T47D (cell line): ENCODE measurements at regions not wholly inside any gene's neighbourhood (a gene's known extent, or its start where the extent isn't known, plus 50 kb on each side); places are given as distances from the start of the nearest gene placed in this dataset.
"Not testable (repeated sequence)": the region's sequence is repeated elsewhere in the genome, so short reads cannot be mapped to it uniquely, and the experiment has no call there.

Experiments used
- DNase-seq, 2 experiments: peaks; one replicate each; pipeline versions ENCODE4 v3.0.0 to v3.0.0-alpha.2; 2011 to 2012; ENCODE audit warnings: low read depth in 1 of 2, low spot score in 1 of 2
- JUND ChIP-seq: IDR thresholded peaks from 2 replicates; pipeline ENCODE4 v1.6.1; 2012; ENCODE audit warnings: low read depth
- in situ Hi-C: cut with HindIII; loops from 2 replicates; pipeline ENCODE4 v1.10.0; 2016; ENCODE audit warnings: low sequenced_read_pairs, low pct_unique_long_range_greater_than_20kb

DNA sequence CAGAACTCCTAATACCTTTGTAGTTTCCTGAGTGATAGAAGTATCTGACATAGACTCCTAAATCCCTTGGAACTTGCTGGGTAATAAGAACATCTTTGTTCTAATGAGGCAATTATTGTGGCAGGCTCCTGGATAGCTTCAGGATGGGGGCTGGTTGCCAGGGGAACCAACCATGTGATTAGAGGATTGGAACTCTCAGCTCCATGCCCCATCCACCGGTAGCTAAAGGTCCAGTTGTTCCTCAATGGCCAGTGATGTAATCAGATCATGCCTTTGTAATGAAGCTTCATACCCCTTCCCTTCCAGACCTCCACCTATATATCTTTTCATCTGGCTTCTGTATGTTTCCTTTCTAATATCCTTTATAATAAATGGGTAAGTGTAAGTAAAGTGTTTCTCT, 221.2 kb upstream of the ALCAM start:
- TF ChIP-seq JUND: no peak
- in situ Hi-C loops: no loop called here

GRCh38 chr3:105149197-105149596, 217.5 kb upstream of the ALCAM start:
- in situ Hi-C loops, DNase-seq: not testable (repeated sequence)

More for the DNA sequence above, 221.2 kb upstream of the ALCAM start:
- no peak for DNase-seq

- in situ Hi-C loops: no loop called here
- DNase-seq: no peak
- TF ChIP-seq JUND: no peak; the same call in 1 of the 2 replicates
These were observed 213.7 kb upstream of the ALCAM start for GRCh38 chr3:105152987-105153386.

DNA sequence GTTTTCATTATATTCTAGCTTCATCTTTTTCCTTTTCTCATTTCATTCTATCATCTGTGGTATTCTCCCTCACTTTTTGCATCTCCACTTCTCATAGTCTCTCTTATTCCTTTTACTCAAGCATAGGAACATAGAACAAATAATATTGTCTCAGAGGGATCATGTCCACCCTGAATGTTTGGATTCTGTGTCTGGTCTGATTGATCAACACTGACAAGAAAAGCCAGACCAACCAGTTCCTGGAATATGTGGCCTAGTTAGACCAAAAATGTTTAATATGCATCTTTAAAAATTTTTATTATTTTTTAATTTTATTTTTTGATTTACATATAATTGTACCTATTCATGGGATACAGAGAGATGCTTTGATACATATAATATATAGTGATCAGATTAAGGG, 212.0 kb upstream of the ALCAM start:
- no peak for TF ChIP-seq JUND
- in situ Hi-C loops: no loop called here
- DNase-seq: peak in 1 of 2 experiments; percentile 78

GRCh38 chr3:105157067-105157765, 209.5 kb upstream of the ALCAM start:
- no peak for TF ChIP-seq JUND
- in situ Hi-C loops: no loop called here
- DNase-seq: no peak

DNA sequence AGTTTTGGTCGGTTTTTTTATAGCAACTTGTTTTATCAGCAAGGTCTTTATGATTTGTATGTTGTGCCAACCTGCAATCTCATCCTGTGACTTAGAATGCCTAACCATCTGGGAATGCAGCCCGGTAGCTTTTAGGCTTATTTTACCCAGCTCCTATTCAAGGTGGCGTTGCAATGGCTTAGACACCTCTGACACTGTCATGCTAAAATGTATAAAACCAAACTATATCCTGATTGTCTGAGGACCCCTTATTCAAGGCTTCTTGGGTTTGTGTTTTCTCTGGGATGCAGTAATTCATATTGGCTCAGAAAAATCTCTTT, 209.0 kb upstream of the ALCAM start:
- in situ Hi-C loops: no loop called here
- no peak for TF ChIP-seq JUND
- no peak for DNase-seq

DNA sequence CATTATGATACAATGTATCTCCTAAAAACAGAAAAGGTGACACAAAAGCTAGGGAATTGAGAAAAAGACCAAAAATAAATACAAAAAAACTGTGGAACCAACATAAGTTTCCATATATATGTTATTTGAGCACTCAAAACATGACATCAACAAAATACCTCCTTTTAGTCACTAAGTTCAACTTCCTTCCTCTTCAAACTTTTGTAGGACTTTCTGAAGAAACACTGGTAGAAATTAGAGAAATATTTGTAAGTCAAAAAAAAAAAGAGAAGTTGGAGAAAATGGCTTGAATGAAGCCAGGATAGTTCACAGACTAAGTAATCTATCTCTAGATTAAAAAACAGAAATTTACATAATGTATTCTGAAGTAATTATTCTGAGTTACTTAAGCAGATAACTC, 208.4 kb upstream of the ALCAM start:
- no peak for DNase-seq
- TF ChIP-seq JUND: no peak
- in situ Hi-C loops: no loop called here

DNA sequence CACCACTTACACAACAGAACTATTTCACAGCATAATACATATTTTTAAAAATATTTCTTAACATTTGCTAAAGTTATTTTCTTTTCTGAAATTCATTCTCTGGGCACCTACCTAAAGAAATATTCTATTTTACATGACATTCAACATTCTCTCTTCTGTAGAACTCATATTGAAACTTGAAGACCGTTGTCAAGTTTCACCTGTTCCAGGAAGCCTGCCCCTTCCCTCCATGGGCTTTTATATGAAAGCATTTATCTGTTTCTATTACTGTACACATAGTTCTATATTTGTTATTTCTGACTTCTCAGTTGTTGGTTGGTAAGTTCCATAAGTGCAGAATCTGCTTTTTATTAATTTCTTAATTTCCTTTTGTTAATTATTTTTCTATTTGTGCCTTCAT, 204.3 kb upstream of the ALCAM start:
- no peak for TF ChIP-seq JUND
- in situ Hi-C loops: no loop called here
- no peak for DNase-seq

GRCh38 chr3:105166893-105167292, 199.8 kb upstream of the ALCAM start:
- in situ Hi-C loops: no loop called here
- no peak for DNase-seq

GRCh38 chr3:105170423-105170822, 196.3 kb upstream of the ALCAM start:
- TF ChIP-seq JUND: no peak
- no peak for DNase-seq
- in situ Hi-C loops: no loop called here

More at GRCh38 chr3:105166893-105167292, 199.8 kb upstream of the ALCAM start:
- TF ChIP-seq JUND: no peak

GRCh38 chr3:105174017-105174615, 192.6 kb upstream of the ALCAM start:
- no peak for DNase-seq
- TF ChIP-seq JUND: no peak
- in situ Hi-C loops: no loop called here

DNA sequence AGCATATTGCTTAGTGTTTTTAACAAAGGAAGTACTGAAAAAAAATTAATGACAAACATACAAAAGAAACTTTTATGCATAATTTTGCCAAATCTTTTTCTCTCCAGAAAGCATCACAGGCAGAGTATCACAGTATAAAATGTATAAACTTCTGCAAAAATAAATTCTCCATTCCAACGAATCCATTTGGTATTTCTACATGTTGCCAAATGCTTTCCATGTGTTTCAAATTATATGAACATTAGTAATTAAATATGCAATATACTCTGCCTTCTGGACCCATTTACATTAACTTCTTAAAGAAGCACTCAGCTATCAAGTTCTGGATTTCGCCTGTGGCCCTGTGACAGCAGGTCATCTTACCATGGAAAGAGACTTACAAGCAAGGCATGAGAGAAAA, 189.1 kb upstream of the ALCAM start:
- TF ChIP-seq JUND: no peak
- no peak for DNase-seq
- in situ Hi-C loops: no loop called here

- no peak for DNase-seq
- in situ Hi-C loops: no loop called here
These were observed 179.4 kb upstream of the ALCAM start for GRCh38 chr3:105187344-105187743.

DNA sequence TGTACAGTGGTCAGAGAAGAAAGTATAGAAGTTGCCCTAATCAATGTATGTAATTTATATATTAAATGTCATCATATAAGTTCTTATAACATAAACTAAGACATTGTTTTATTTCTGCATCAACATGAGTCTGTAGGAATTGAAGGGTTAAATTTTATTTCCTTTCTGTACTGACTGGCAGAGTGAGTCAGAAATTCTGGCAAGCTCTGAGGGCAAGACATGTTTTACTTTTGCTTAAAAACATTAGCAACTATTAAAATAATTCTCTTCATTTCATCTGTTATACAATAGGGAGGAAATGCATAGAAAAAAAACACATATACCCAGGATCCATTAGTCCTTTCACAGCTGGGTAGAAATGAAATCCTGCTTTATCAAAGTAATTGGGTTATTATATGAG, 171.4 kb upstream of the ALCAM start:
- in situ Hi-C loops: no loop called here
- DNase-seq: no peak
- no peak for TF ChIP-seq JUND

More at GRCh38 chr3:105187344-105187743, 179.4 kb upstream of the ALCAM start:
- TF ChIP-seq JUND: no peak
